Mesendoderm (in vitro differentiated cells): ENCODE measurements at regions not wholly inside any gene's neighbourhood (a gene's known extent, or its start where the extent isn't known, plus 50 kb on each side); places are given as distances from the start of the nearest gene placed in this dataset.
A peak's percentile ranks its signal among the peaks of the same experiment; 100 is the strongest.

Experiments
- DNase-seq: peaks from one replicate; pipeline ENCODE4 v3.0.0; 2013
- H2AK5ac ChIP-seq: 2 replicates; pipeline ENCODE4 v1.6.1; 2013; ENCODE audit warnings: low read length, inconsistent platforms
- H2BK120ac ChIP-seq: 2 replicates; pipeline ENCODE4 v1.6.1; 2013; ENCODE audit warnings: low read depth, mild to moderate bottlenecking, low read length, moderate library complexity, mixed read lengths
- H2BK15ac ChIP-seq: replicated peaks from 2 replicates; pipeline ENCODE4 v1.6.1; 2013; ENCODE audit warnings: low read depth, mild to moderate bottlenecking, moderate library complexity
- H2BK5ac ChIP-seq: 2 replicates; pipeline ENCODE4 v1.6.1; 2013; ENCODE audit warnings: low read length, inconsistent platforms
- H3K18ac ChIP-seq: 2 replicates; pipeline ENCODE4 v1.6.1; 2013; ENCODE audit warnings: mild to moderate bottlenecking, low read length, mixed read lengths
- H3K23ac ChIP-seq: one replicate; pipeline ENCODE4 v1.6.1; 2013; ENCODE audit warnings: low read length
- H3K27ac ChIP-seq: 2 replicates; pipeline ENCODE4 v1.5.1; 2013; ENCODE audit warnings: low read depth, mild to moderate bottlenecking, inconsistent platforms, low read length, moderate library complexity
- H3K27me3 ChIP-seq: 2 replicates; pipeline ENCODE4 v1.6.1; 2013; ENCODE audit warnings: low read length, control low read depth, mild to moderate bottlenecking, inconsistent platforms; ENCODE audit not compliant: insufficient read depth, poor library complexity
- H3K36me3 ChIP-seq: 2 replicates; pipeline ENCODE4 v1.6.1; 2013; ENCODE audit warnings: low read length, inconsistent platforms; ENCODE audit not compliant: control insufficient read depth, insufficient read depth
- H3K4ac ChIP-seq: one replicate; pipeline ENCODE4 v1.6.1; 2013; ENCODE audit warnings: low read depth, mild to moderate bottlenecking, low read length, moderate library complexity
- H3K4me1 ChIP-seq: 2 replicates; pipeline ENCODE4 v1.6.1; 2013; ENCODE audit warnings: low read depth, low read length, inconsistent platforms; ENCODE audit not compliant: control insufficient read depth
- H3K4me2 ChIP-seq: 2 replicates; pipeline ENCODE4 v1.6.1; 2013; ENCODE audit warnings: low read length
- H3K4me3 ChIP-seq: 2 replicates; pipeline ENCODE4 v1.5.1; 2013; ENCODE audit warnings: mild to moderate bottlenecking, low read length
- H3K56ac ChIP-seq: one replicate; pipeline ENCODE4 v1.6.1; 2013; ENCODE audit warnings: low read length
- H3K79me1 ChIP-seq: 2 replicates; pipeline ENCODE4 v1.6.1; 2013; ENCODE audit warnings: low read length, inconsistent platforms
- H3K79me2 ChIP-seq: 2 replicates; pipeline ENCODE4 v1.6.1; 2013; ENCODE audit warnings: mild to moderate bottlenecking, low read length; ENCODE audit not compliant: control insufficient read depth, insufficient read depth
- H3K9ac ChIP-seq: 2 replicates; pipeline ENCODE4 v1.6.1; 2013; ENCODE audit warnings: low read length, inconsistent platforms
- H4K5ac ChIP-seq: one replicate; pipeline ENCODE4 v1.6.1; 2013; ENCODE audit warnings: low read length
- H4K8ac ChIP-seq: one replicate; pipeline ENCODE4 v1.6.1; 2013; ENCODE audit warnings: low read depth, mild to moderate bottlenecking, control low read depth, low read length, moderate library complexity
- WGBS: extraction: QIAGEN DNeasy Blood & Tissue Kit; methylation state at CpG from one replicate; pipeline ENCODE4 v1.1.7; 2013; ENCODE audit warnings: low lambda C conversion rate, missing lambda C conversion rate; ENCODE audit not compliant: insufficient coverage; ENCODE audit errors: extremely low coverage; 5-methylcytosine and 5-hydroxymethylcytosine counted together

- Histone ChIP-seq H2BK15ac (no peak overlapping the region), H3K4me1 (no peaks in the 10 kb centered on the region), H4K8ac (no peak overlapping the region), H3K18ac (no peak overlapping the region), H4K5ac (no peak overlapping the region), H3K4me3 (no peak overlapping the region), H3K27ac (no peak overlapping the region), H3K4me2 (no peak overlapping the region), H2BK5ac (no peak overlapping the region), H2AK5ac (no peak overlapping the region), H3K79me1 (no peaks in the 10 kb centered on the region), H3K9ac (no peak overlapping the region), H3K56ac (no peak overlapping the region), H3K79me2 (no peaks in the 10 kb centered on the region), H3K27me3 (no peaks in the 10 kb centered on the region), H3K36me3 (no peaks in the 10 kb centered on the region), H2BK120ac (no peak overlapping the region), H3K4ac (no peak overlapping the region), H3K23ac (no peak overlapping the region)
- no peak for DNase-seq
- WGBS = no CpG with 5 or more reads among the region's 2 CpGs
Measured at GRCh38 chr2:48190230-48190629, 124.3 kb upstream of the FOXN2 start.

DNA sequence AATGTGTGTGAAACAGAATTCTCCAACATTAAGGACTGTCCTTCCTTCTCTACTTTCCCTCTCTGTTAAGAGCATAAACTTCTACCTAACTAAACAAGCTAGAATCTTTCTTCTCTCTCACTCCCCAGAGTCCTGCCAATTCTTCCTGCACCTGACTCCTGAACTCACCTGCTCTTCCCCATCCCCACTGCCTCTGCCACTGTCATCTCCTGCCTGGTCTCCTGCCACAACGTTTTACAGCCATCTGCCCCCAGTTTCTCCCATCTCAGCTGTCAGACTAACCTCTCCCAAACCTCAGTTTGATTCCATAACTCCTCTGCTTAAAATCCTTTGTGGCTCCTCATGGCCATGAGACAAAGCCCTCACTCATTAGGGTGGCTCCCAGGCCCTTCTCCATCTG is 119.8 kb upstream of the FOXN2 start:
- H4K5ac ChIP-seq = no peak overlapping the region
- H3K18ac ChIP-seq = no peak overlapping the region
- no CpG with 5 or more reads among the region's 1 CpG for WGBS
- no peak overlapping the region for H3K9ac ChIP-seq
- no peaks in the 10 kb centered on the region for H3K27me3 ChIP-seq
- H3K4ac ChIP-seq = no peak overlapping the region
- H3K36me3 ChIP-seq = no peaks in the 10 kb centered on the region
- H3K27ac ChIP-seq = no peak overlapping the region
- H3K4me3 ChIP-seq = no peak overlapping the region
- H3K79me1 ChIP-seq = no peaks in the 10 kb centered on the region
- H3K4me1 ChIP-seq = peaks cover 8% of the 10 kb centered on the region
- H2BK15ac ChIP-seq = no peak overlapping the region
- DNase-seq = no peak
- H2BK120ac ChIP-seq = no peak overlapping the region
- no peak overlapping the region for H2BK5ac ChIP-seq
- no peaks in the 10 kb centered on the region for H3K79me2 ChIP-seq
- no peak overlapping the region for H3K23ac ChIP-seq
- no peak overlapping the region for H3K56ac ChIP-seq
- no peak overlapping the region for H3K4me2 ChIP-seq
- H4K8ac ChIP-seq = no peak overlapping the region
- no peak overlapping the region for H2AK5ac ChIP-seq

DNA sequence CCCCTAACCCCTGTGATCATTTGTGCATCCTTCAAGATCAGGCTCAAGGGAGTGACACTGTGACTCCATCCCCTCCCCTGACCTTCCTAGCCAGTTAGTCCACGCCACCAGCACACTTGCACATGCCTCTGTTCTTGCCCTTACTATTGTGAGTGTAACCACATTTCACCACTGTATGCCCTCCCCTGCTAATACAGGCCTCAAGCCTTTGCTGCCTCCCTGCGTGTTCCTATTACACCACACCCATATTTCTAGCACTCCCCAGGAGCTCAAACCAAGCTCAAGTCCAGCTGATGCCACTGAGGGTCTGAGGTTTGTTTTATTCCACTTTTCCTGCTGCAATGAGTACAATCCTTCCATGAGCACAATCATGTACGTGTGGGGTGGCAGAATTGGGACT is 119.3 kb upstream of the FOXN2 start:
- Histone ChIP-seq H3K27ac (no peak overlapping the region), H3K9ac (no peak overlapping the region), H2AK5ac (peak overlapping the region; percentile 98), H2BK5ac (peak overlapping the region; percentile 34), H2BK15ac (no peak overlapping the region), H3K4me3 (no peak overlapping the region), H3K23ac (no peak overlapping the region), H3K27me3 (no peaks in the 10 kb centered on the region), H3K79me2 (no peaks in the 10 kb centered on the region), H4K5ac (no peak overlapping the region), H4K8ac (no peak overlapping the region), H3K36me3 (no peaks in the 10 kb centered on the region), H3K4me2 (no peak overlapping the region), H3K79me1 (no peaks in the 10 kb centered on the region), H2BK120ac (no peak overlapping the region), H3K18ac (no peak overlapping the region), H3K56ac (peak overlapping the region; percentile 51), H3K4ac (no peak overlapping the region), H3K4me1 (peaks cover 8% of the 10 kb centered on the region)
- DNase-seq = no peak
- no CpG with 5 or more reads among the region's 3 CpGs for WGBS

- Histone ChIP-seq H3K23ac (no peak overlapping the region), H3K36me3 (no peaks in the 10 kb centered on the region), H3K4me1 (peaks cover 8% of the 10 kb centered on the region), H3K27ac (no peak overlapping the region), H3K79me1 (no peaks in the 10 kb centered on the region), H2BK15ac (no peak overlapping the region), H2BK120ac (no peak overlapping the region), H4K8ac (no peak overlapping the region), H3K4me2 (no peak overlapping the region), H3K27me3 (no peaks in the 10 kb centered on the region), H4K5ac (no peak overlapping the region), H3K18ac (no peak overlapping the region), H3K4ac (no peak overlapping the region), H3K4me3 (no peak overlapping the region), H3K56ac (no peak overlapping the region), H2BK5ac (no peak overlapping the region), H3K9ac (no peak overlapping the region), H2AK5ac (no peak overlapping the region), H3K79me2 (no peaks in the 10 kb centered on the region)
- no CpG with 5 or more reads among the region's 1 CpG for WGBS
- no peak for DNase-seq
Measured at GRCh38 chr2:48197618-48198017, 116.9 kb upstream of the FOXN2 start.

DNA sequence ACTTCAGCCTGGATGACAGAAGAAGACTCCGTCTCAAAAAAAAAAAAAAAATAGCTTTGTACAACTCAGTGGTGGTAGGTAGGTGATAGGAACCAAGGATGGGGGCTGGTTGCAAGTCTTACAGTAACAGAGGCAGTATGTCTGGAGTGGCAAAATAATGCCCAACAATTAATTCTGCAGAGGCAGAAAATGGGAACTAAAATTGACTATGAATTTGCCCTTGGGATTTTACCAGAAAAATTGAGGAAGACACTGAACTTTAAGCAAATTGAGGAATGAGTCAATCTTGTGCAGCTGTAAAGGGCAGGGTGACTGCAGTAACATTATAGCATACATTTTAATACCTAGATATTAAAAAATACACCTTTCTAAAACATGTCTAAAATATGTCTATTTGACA is 116.1 kb upstream of the FOXN2 start:
- no peak overlapping the region for H3K4ac ChIP-seq
- H3K79me2 ChIP-seq = no peaks in the 10 kb centered on the region
- H2BK120ac ChIP-seq = no peak overlapping the region
- no peak overlapping the region for H3K27ac ChIP-seq
- no peak overlapping the region for H3K4me2 ChIP-seq
- no peak overlapping the region for H4K8ac ChIP-seq
- no peak for DNase-seq
- H3K56ac ChIP-seq = no peak overlapping the region
- H3K23ac ChIP-seq = no peak overlapping the region
- no peak overlapping the region for H3K9ac ChIP-seq
- H2BK5ac ChIP-seq = no peak overlapping the region
- no CpG with 5 or more reads among the region's 1 CpG for WGBS
- H3K18ac ChIP-seq = no peak overlapping the region
- H2BK15ac ChIP-seq = no peak overlapping the region
- no peaks in the 10 kb centered on the region for H3K27me3 ChIP-seq
- H4K5ac ChIP-seq = no peak overlapping the region
- peaks cover 8% of the 10 kb centered on the region for H3K4me1 ChIP-seq
- H3K79me1 ChIP-seq = no peaks in the 10 kb centered on the region
- H3K4me3 ChIP-seq = no peak overlapping the region
- H2AK5ac ChIP-seq = no peak overlapping the region
- H3K36me3 ChIP-seq = no peaks in the 10 kb centered on the region

- Histone ChIP-seq H3K36me3 (no peaks in the 10 kb centered on the region), H3K18ac (no peak overlapping the region), H3K23ac (no peak overlapping the region), H2AK5ac (no peak overlapping the region), H2BK5ac (no peak overlapping the region), H3K4ac (no peak overlapping the region), H2BK15ac (no peak overlapping the region), H3K27ac (no peak overlapping the region), H3K56ac (no peak overlapping the region), H3K4me2 (no peak overlapping the region), H3K9ac (no peak overlapping the region), H3K79me1 (no peaks in the 10 kb centered on the region), H3K79me2 (no peaks in the 10 kb centered on the region), H4K8ac (no peak overlapping the region), H3K27me3 (no peaks in the 10 kb centered on the region), H3K4me1 (peaks cover 8% of the 10 kb centered on the region), H2BK120ac (no peak overlapping the region), H3K4me3 (no peak overlapping the region), H4K5ac (no peak overlapping the region)
- DNase-seq = no peak
- no CpG with 5 or more reads among the region's 7 CpGs for WGBS
Measured at GRCh38 chr2:48199070-48199469, 115.4 kb upstream of the FOXN2 start.
